ENCODE measurements at regions not wholly inside any gene's neighbourhood (a gene's known extent, or its start where the extent isn't known, plus 50 kb on each side); places are given as distances from the start of the nearest gene placed in this dataset.

- Histone ChIP-seq H3K4me2 (ENCODE audit: insufficient read depth, low read length) (no peak overlapping the region), H4K20me1 (replicated peaks; ENCODE audit: control insufficient read depth, insufficient read depth, low read length) (no peaks in the 10 kb centered on the region; the same call in 1 of the 2 replicates), H3K79me2 (ENCODE audit: control insufficient read depth, insufficient read depth, low read length) (no peaks in the 10 kb centered on the region), H3K4me1 (replicated peaks in 1 of 2; ENCODE audit: control insufficient read depth in 2 of 2, insufficient read depth in 2 of 2, low read length in 2 of 2) (no peaks in the 10 kb centered on the region), H3K36me3 (ENCODE audit: control insufficient read depth, insufficient read depth, low read length) (no peaks in the 10 kb centered on the region), H3K9ac (ENCODE audit: insufficient read depth in 1 of 2, low read depth in 2 of 2, low read length in 2 of 2) (no peak overlapping the region), H3K9me3 (replicated peaks; ENCODE audit: control insufficient read depth, insufficient read depth, low read depth, low read length) (no peaks in the 10 kb centered on the region), H2AFZ (ENCODE audit: low read depth, low read length) (no peak overlapping the region), H3K4me3 (no peak overlapping the region), H3K27me3 (ENCODE audit: control insufficient read depth in 2 of 2, insufficient read depth in 2 of 2, low read length in 2 of 2) (peaks cover 0 to 12% of the 10 kb centered on the region in 2 experiments; a peak in 1 of 5 replicates), H3K27ac (ENCODE audit: extremely low read depth, low read depth, low read length) (no peak overlapping the region), H3K9me1 (ENCODE audit: control insufficient read depth, insufficient read depth, low read length) (no peaks in the 10 kb centered on the region)
- FAIRE-seq (no peak), DNase-seq (ENCODE audit: extremely low read depth in 1 of 4, low spot score in 3 of 4) (no peak), ATAC-seq (no peak)
- CTCF ChIA-PET (ENCODE audit: low intra/inter-chr PET ratio), result no interaction called here
- 2% methylated on average over 7 of the region's 7 CpGs for WGBS (ENCODE audit: insufficient coverage, low coverage, missing lambda C conversion rate)
- POLR2A ChIA-PET, result no interaction called here
- in situ Hi-C loops (cut with MboI), result no loop called here
- intact Hi-C loops (cut with micrococcal nuclease), result no loop called here
- TF ChIP-seq MGA (IDR thresholded peaks at IDR 0.05), result no peak
- TF ChIP-seq TAF1 (IDR thresholded peaks at IDR 0.05; ENCODE audit: control insufficient read depth, extremely low read depth, insufficient read depth, low read length, severe bottlenecking), result no peak
- TF ChIP-seq PML (IDR thresholded peaks at IDR 0.05; ENCODE audit: low read length), result no peak
- TF ChIP-seq MAFG (tag; conservative IDR thresholded peaks at IDR 0.05), result no peak
- no TSS peak for BruUV-seq (replicated peaks)
Observed at GRCh38 chr10:29882766-29883165, 176.6 kb downstream of the JCAD start.

All from K562 (cell line).